Parathyroid adenoma (tissue), 2 donors: ENCODE measurements at regions not wholly inside any gene's neighbourhood (a gene's known extent, or its start where the extent isn't known, plus 50 kb on each side); places are given as distances from the start of the nearest gene placed in this dataset.

ENCODE experiments used
- H2AFZ ChIP-seq: fragments of 300-600 bp; sonication (generic); one replicate; pipeline ENCODE4 v1.7.0; 2017; ENCODE audit warnings: antibody characterized with exemption, mild to moderate bottlenecking
- H3K27ac ChIP-seq: fragments of 300-600 bp; sonication (generic); one replicate; pipeline ENCODE4 v1.7.0; 2017
- H3K27me3 ChIP-seq: fragments of 300-600 bp; sonication (generic); one replicate; pipeline ENCODE4 v1.7.0; 2017; ENCODE audit warnings: low read length; ENCODE audit not compliant: control insufficient read depth, insufficient read depth
- H3K36me3 ChIP-seq: fragments of 300-600 bp; sonication (generic); one replicate; pipeline ENCODE4 v1.7.0; 2017; ENCODE audit warnings: low read length; ENCODE audit not compliant: control insufficient read depth, insufficient read depth
- H3K4me1 ChIP-seq: fragments of 300-600 bp; sonication (generic); one replicate; pipeline ENCODE4 v1.7.0; 2017; ENCODE audit warnings: control low read depth
- H3K4me2 ChIP-seq: fragments of 300-600 bp; sonication (generic); one replicate; pipeline ENCODE4 v1.7.0; 2017; ENCODE audit warnings: low read length
- H3K4me3 ChIP-seq: fragments of 300-600 bp; sonication (generic); one replicate; pipeline ENCODE4 v1.7.0; 2017; ENCODE audit warnings: low read depth, low read length
- H3K79me2 ChIP-seq: fragments of 300-600 bp; sonication (generic); one replicate; pipeline ENCODE4 v1.7.0; 2017; ENCODE audit warnings: control low read depth
- H3K9ac ChIP-seq: fragments of 300-600 bp; sonication (generic); one replicate; pipeline ENCODE4 v1.7.0; 2017; ENCODE audit warnings: mild to moderate bottlenecking
- H3K9me3 ChIP-seq: fragments of 300-600 bp; sonication (generic); one replicate; pipeline ENCODE4 v1.7.0; 2017; ENCODE audit warnings: low read length; ENCODE audit not compliant: control insufficient read depth
- CTCF ChIP-seq: fragments of 300-600 bp; sonication (generic); IDR thresholded peaks from one replicate; pipeline ENCODE4 v1.7.0; 2017; ENCODE audit warnings: antibody characterized with exemption, mild to moderate bottlenecking
- donor health status: primary hyperparathyroidism.

DNA sequence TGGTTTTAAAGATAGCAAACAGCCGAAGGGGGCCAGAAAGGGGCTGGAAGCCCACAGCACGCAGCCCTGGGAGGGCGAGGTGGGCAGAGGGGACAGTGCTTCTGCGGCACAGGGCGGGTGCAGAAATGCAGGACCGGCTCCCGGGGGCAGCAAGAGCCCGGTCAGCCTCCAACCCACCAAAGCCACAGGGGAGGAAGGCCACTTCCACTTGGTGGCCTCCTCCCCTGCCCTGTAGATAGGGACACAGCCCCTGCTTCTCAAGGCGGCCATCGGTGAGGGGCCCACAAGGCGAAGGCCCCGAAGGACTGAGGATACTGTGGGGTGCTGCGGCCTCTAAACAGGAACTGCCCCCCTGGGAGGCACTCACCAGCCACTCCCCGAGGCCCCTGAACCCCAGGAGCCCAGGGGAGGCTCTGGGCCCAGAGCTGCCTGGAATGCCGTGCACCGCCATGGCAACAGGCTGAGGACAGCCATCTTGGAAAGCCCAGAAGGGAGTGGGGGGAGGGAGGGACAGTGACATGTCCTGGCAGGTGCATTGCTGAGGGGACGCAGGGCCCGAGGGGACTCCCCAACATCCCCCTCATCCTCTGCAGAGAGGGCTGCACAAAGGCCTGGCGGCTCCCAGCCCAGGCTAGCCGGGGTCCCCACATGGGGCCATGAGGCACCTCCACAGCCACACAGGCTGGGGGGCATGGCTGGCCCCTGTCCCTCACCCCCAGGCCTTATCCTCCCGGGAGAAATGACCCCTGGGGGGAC lies 114.7 kb downstream of the NCOR2 start:
- Histone ChIP-seq H3K4me1 (no peaks in the 10 kb centered on the region), H3K27me3 (no peaks in the 10 kb centered on the region), H3K79me2 (peaks cover 7% of the 10 kb centered on the region), H3K4me2 (no peak overlapping the region), H3K36me3 (no peaks in the 10 kb centered on the region), H3K4me3 (no peak overlapping the region), H3K27ac (no peak overlapping the region), H3K9ac (no peak overlapping the region), H3K9me3 (no peaks in the 10 kb centered on the region), H2AFZ (no peak overlapping the region)
- no peak for TF ChIP-seq CTCF

- no peaks in the 10 kb centered on the region for H3K4me1 ChIP-seq
- TF ChIP-seq CTCF, result no peak
- H3K27me3 ChIP-seq, result no peaks in the 10 kb centered on the region
- no peak overlapping the region for H3K9ac ChIP-seq
- peaks cover 5% of the 10 kb centered on the region for H3K79me2 ChIP-seq
- no peak overlapping the region for H3K4me2 ChIP-seq
- H2AFZ ChIP-seq, result no peak overlapping the region
- no peak overlapping the region for H3K4me3 ChIP-seq
- no peaks in the 10 kb centered on the region for H3K9me3 ChIP-seq
- no peak overlapping the region for H3K27ac ChIP-seq
- no peaks in the 10 kb centered on the region for H3K36me3 ChIP-seq
Measured at GRCh38 chr12:124451637-124452243, 115.7 kb downstream of the NCOR2 start.

DNA sequence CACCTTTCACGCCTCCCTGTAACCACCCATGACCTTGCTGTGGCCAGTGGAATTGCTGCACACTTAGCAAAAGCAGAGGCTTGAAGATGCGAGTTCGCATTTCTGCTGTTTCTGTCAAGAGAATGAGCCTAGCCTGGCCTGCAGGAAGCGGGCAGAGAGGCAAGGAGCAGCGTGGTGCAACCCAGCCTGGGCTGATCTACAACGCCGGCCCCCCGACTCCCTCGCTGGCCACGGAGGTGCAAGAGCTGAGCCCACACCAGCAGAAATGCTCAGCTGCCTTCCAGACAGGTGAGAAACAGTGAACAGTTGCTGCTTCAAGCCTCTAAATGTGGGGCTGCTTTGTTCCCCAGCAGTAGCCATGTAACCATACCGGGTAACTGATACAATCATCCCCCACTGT lies 116.4 kb downstream of the NCOR2 start:
- no peaks in the 10 kb centered on the region for H3K36me3 ChIP-seq
- H3K27me3 ChIP-seq, result no peaks in the 10 kb centered on the region
- no peaks in the 10 kb centered on the region for H3K9me3 ChIP-seq
- H3K4me2 ChIP-seq, result no peak overlapping the region
- H3K4me3 ChIP-seq, result no peak overlapping the region
- TF ChIP-seq CTCF, result no peak
- H3K4me1 ChIP-seq, result no peaks in the 10 kb centered on the region
- peaks cover 5% of the 10 kb centered on the region for H3K79me2 ChIP-seq
- no peak overlapping the region for H3K9ac ChIP-seq
- H2AFZ ChIP-seq, result no peak overlapping the region
- H3K27ac ChIP-seq, result no peak overlapping the region

DNA sequence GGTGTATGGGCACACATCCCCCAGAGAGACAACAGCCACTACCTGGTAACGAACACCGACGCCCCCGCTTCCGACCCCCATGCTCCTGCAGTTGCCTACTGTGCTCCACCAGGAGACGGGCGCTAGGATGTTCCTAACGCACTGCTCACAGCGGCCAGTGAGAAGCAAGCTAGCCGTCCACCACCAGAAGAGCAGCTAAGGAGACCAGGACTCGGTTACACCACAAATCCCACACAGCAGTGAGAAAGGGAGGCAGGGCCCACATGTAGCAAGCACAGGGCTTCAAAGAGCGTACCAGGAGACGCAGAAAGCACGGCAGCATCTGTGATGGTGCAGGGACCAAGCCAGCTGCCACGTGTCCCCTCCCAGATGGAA lies 117.0 kb downstream of the NCOR2 start:
- H3K4me1 ChIP-seq, result no peaks in the 10 kb centered on the region
- H3K4me3 ChIP-seq, result no peak overlapping the region
- H3K27ac ChIP-seq, result no peak overlapping the region
- no peak overlapping the region for H3K4me2 ChIP-seq
- peaks cover 5% of the 10 kb centered on the region for H3K79me2 ChIP-seq
- H2AFZ ChIP-seq, result no peak overlapping the region
- no peak for TF ChIP-seq CTCF
- no peaks in the 10 kb centered on the region for H3K27me3 ChIP-seq
- H3K9ac ChIP-seq, result no peak overlapping the region
- no peaks in the 10 kb centered on the region for H3K36me3 ChIP-seq
- H3K9me3 ChIP-seq, result no peaks in the 10 kb centered on the region
